ENCODE measurements at regions not wholly inside any gene's neighbourhood (a gene's known extent, or its start where the extent isn't known, plus 50 kb on each side); places are given as distances from the start of the nearest gene placed in this dataset.

GRCh38 chr5:174198541-174198940 lies 153.0 kb downstream of the NSG2 start:
- no peak for DNase-seq
- intact Hi-C loops (cut with DNase I; ENCODE audit: low total_unique reads): no loop called here
- H3K4me3 ChIP-seq: no peak overlapping the region
- no peak for TF ChIP-seq CTCF (IDR thresholded peaks at IDR 0.05)
- H3K9me3 ChIP-seq: no peaks in the 10 kb centered on the region
- H3K27ac ChIP-seq: no peak overlapping the region
- H3K36me3 ChIP-seq: no peaks in the 10 kb centered on the region
- H3K27me3 ChIP-seq: peaks cover 0 to 8% of the 10 kb centered on the region in 2 donors
- H3K4me1 ChIP-seq: no peaks in the 10 kb centered on the region

DNA sequence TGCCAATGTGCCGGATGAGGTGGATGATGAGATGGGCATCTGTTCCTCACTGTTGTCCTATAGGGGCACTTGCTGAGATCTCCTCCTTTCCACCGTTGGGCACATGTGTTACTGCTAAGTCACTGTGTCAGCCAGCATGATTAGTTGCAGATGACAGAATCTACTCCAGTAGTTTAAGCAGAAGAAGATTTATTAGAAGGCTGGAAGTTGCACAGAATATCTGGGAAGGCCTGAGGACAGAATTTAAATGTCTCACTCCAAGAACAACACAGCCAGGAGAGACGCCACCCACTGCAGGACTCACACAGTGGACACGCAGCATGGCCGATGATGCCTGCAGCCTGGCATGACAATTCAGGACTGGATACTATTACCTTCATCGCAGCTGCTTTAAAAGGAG lies 157.5 kb downstream of the NSG2 start:
- DNase-seq: no peak
- no peak overlapping the region for H3K27ac ChIP-seq
- H3K36me3 ChIP-seq: no peaks in the 10 kb centered on the region
- peaks cover 0 to 5% of the 10 kb centered on the region in 2 donors for H3K27me3 ChIP-seq
- intact Hi-C loops (cut with DNase I; ENCODE audit: low total_unique reads): no loop called here
- H3K4me3 ChIP-seq: no peak overlapping the region
- H3K9me3 ChIP-seq: no peaks in the 10 kb centered on the region
- H3K4me1 ChIP-seq: no peaks in the 10 kb centered on the region
- TF ChIP-seq CTCF (IDR thresholded peaks at IDR 0.05): no peak

- no peaks in the 10 kb centered on the region for H3K4me1 ChIP-seq
- TF ChIP-seq CTCF (IDR thresholded peaks at IDR 0.05): no peak
- DNase-seq: no peak
- intact Hi-C loops (cut with DNase I; ENCODE audit: low total_unique reads): no loop called here
- no peak overlapping the region for H3K27ac ChIP-seq
- H3K4me3 ChIP-seq: no peak overlapping the region
- peaks cover 0 to 5% of the 10 kb centered on the region in 2 donors for H3K27me3 ChIP-seq
- H3K36me3 ChIP-seq: no peaks in the 10 kb centered on the region
- no peaks in the 10 kb centered on the region for H3K9me3 ChIP-seq
Measured at GRCh38 chr5:174204535-174205313, 159.2 kb downstream of the NSG2 start.

GRCh38 chr5:174205939-174206338 lies 160.4 kb downstream of the NSG2 start:
- no peak for TF ChIP-seq CTCF (IDR thresholded peaks at IDR 0.05)
- DNase-seq: no peak
- Histone ChIP-seq H3K27me3 (peaks cover 0 to 9% of the 10 kb centered on the region in 2 donors), H3K9me3 (no peaks in the 10 kb centered on the region), H3K4me1 (no peaks in the 10 kb centered on the region), H3K27ac (no peak overlapping the region), H3K36me3 (no peaks in the 10 kb centered on the region), H3K4me3 (no peak overlapping the region)
- intact Hi-C loops (cut with DNase I; ENCODE audit: low total_unique reads): no loop called here

DNA sequence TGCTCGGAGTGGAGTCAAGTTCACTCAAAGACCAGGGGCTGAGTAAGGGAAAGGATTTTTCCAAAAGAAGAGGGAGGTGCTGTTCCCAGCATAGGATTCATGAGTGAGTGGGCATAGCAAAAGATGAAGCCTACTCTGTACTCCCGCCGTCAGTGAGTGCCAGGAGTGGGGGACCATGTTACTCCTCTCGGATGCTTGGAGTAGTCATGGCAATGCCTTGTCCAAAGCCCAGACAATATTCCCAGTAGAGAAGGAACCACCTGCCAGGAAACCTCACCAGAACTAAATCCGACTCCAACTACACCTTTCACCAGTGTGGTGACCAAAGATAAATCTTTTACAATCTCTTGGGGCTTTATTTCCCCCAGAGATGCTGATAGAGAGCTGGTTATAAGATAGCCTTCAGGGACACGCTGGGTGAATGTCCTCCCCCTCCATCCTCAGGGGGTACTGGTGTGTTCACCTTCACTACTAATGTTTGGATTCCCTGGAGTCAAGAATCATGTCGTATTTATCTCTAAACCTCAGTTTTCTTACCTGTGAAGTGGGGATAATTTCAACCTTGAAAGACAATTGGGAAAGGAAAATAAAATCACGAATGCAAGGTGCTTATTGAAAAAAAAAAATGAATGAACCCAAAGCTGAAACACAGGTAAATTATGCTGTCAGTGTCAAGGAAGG lies 165.2 kb downstream of the NSG2 start:
- intact Hi-C loops (cut with DNase I; ENCODE audit: low total_unique reads): no loop called here
- Histone ChIP-seq H3K27ac (no peak overlapping the region), H3K27me3 (peaks cover 0 to 17% of the 10 kb centered on the region in 2 donors), H3K4me1 (no peaks in the 10 kb centered on the region), H3K9me3 (no peaks in the 10 kb centered on the region), H3K36me3 (no peaks in the 10 kb centered on the region), H3K4me3 (no peak overlapping the region)
- TF ChIP-seq CTCF (IDR thresholded peaks at IDR 0.05): no peak
- no peak for DNase-seq
